ENCODE measurements at regions not wholly inside any gene's neighbourhood (a gene's known extent, or its start where the extent isn't known, plus 50 kb on each side); places are given as distances from the start of the nearest gene placed in this dataset.

DNA sequence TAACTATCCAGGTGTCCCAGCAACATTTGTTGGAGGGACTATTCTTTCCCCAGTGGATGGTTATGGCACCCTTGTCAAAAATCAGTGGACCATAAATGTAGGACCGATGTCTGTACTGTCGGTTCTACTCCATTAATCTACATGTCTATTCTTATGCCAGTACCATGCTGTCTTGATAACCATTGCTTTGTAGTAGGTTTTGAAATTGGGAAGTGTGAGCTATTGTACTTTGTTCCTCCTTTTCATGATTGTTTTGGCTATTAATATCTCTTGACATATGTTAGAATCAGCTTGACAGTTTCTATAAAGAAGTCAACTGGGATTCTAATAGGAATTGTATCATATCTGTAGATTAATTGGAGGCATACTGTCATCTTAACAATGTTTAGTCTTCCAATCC lies 112.7 kb downstream of the HNRNPD start:
- Histone ChIP-seq H3K27ac (ENCODE audit: low read depth in 1 of 2, low read length in 2 of 2) (no peak overlapping the region), H3K4me3 (ENCODE audit: low read length in 2 of 2) (no peak overlapping the region), H3K27me3 (ENCODE audit: control insufficient read depth in 1 of 2, insufficient read depth in 2 of 2, low read length in 1 of 2) (no peaks in the 10 kb centered on the region), H3K36me3 (ENCODE audit: control insufficient read depth in 1 of 2, insufficient read depth in 2 of 2, low read length in 1 of 2) (no peaks in the 10 kb centered on the region), H3K4me1 (ENCODE audit: control insufficient read depth in 1 of 2, insufficient read depth in 2 of 2, low read length in 2 of 2) (no peaks in the 10 kb centered on the region), H3K9me3 (ENCODE audit: control insufficient read depth, low read length) (no peaks in the 10 kb centered on the region)
- 65 to 81% methylated on average over 2 of the region's 2 CpGs for whole genome bisulfite sequencing, 2 donors
- DNase-seq (no peak), ATAC-seq (ENCODE audit: low FRiP score) (no peak)
- intact Hi-C loops (cut with DNase I) = no loop called here

DNA sequence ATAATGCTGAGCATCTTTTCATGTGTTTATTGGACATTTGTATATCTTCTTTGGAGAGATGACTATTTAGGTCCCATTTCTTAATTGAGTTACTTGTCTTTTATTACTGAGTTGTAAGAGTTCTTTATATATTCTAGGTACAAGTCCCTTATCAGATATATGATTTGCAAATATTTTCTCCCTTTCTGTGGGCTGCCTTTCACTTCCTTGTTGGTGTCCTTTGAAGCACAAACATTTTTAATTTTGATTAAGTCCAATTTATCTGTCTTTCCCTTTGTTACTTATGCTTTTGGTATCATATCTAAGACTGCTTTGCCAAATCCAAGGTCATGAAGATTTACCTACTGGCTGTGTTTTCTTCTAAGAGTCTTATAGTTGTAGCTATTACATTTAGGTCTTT lies 113.2 kb downstream of the HNRNPD start:
- intact Hi-C loops (cut with DNase I) = no loop called here
- no peak for ATAC-seq (ENCODE audit: low FRiP score)
- H3K36me3 ChIP-seq (ENCODE audit: control insufficient read depth in 1 of 2, insufficient read depth in 2 of 2, low read length in 1 of 2) = no peaks in the 10 kb centered on the region

DNA sequence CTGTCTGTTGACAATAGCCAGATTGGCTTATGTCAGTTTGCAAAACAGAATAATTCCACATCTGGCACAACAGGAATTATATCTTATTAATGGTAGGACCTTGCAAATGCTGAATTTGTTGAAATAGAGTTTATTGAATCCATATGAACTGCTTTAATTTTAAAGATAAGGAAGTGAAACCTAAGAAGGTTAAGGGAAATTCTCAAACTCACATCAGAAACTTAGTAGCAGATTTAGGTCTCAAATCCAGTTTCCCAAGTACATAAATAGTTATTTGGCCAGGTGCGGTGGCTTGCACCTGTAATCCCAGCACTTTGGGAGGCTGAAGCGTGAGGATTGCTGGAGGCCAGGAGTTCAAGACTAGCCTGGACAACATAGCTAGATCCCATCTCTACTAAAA lies 117.1 kb downstream of the HNRNPD start:
- Histone ChIP-seq H3K27ac (ENCODE audit: low read depth in 1 of 2, low read length in 2 of 2) (no peak overlapping the region), H3K36me3 (ENCODE audit: control insufficient read depth in 1 of 2, insufficient read depth in 2 of 2, low read length in 1 of 2) (no peaks in the 10 kb centered on the region), H3K27me3 (ENCODE audit: control insufficient read depth in 1 of 2, insufficient read depth in 2 of 2, low read length in 1 of 2) (no peaks in the 10 kb centered on the region), H3K4me1 (ENCODE audit: control insufficient read depth in 1 of 2, insufficient read depth in 2 of 2, low read length in 2 of 2) (no peaks in the 10 kb centered on the region), H3K9me3 (ENCODE audit: control insufficient read depth, low read length) (no peaks in the 10 kb centered on the region), H3K4me3 (ENCODE audit: low read length in 2 of 2) (no peak overlapping the region)
- 96% methylated on average over 2 of the region's 2 CpGs for WGBS, 2 donors
- DNase-seq (no peak), ATAC-seq (ENCODE audit: low FRiP score) (no peak)
- intact Hi-C loops (cut with DNase I) = no loop called here

More for the DNA sequence above, 113.2 kb downstream of the HNRNPD start:
- no peaks in the 10 kb centered on the region for H3K9me3 ChIP-seq (ENCODE audit: control insufficient read depth, low read length)
- DNase-seq = no peak
- no peak overlapping the region for H3K27ac ChIP-seq (ENCODE audit: low read depth in 1 of 2, low read length in 2 of 2)
- no peaks in the 10 kb centered on the region for H3K27me3 ChIP-seq (ENCODE audit: control insufficient read depth in 1 of 2, insufficient read depth in 2 of 2, low read length in 1 of 2)
- H3K4me3 ChIP-seq (ENCODE audit: low read length in 2 of 2) = no peak overlapping the region
- H3K4me1 ChIP-seq (ENCODE audit: control insufficient read depth in 1 of 2, insufficient read depth in 2 of 2, low read length in 2 of 2) = no peaks in the 10 kb centered on the region

DNA sequence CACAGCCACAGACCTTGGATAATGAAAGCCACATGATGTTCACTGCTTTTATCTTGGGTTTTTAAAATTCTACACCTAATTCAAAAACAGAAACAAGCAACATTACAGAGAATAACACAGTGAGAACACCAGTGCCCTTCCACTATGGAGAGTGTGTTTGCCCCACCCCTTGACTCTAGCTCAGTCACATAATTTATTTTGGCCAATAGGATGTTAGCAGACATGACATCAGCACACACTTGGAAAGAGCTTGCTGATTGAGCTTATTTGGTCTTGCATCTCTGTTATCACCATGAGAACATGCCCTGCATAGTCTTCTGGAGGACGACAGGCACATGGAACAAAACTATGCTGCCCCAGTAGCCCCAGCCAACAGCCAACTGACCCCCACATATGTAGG lies 118.1 kb downstream of the HNRNPD start:
- no peaks in the 10 kb centered on the region for H3K36me3 ChIP-seq (ENCODE audit: control insufficient read depth in 1 of 2, insufficient read depth in 2 of 2, low read length in 1 of 2)
- intact Hi-C loops (cut with DNase I) = no loop called here
- H3K4me3 ChIP-seq (ENCODE audit: low read length in 2 of 2) = no peak overlapping the region
- 3 to 11% methylated on average over 1 of the region's 1 CpG for WGBS, 2 donors
- no peaks in the 10 kb centered on the region for H3K4me1 ChIP-seq (ENCODE audit: control insufficient read depth in 1 of 2, insufficient read depth in 2 of 2, low read length in 2 of 2)
- ATAC-seq (ENCODE audit: low FRiP score) = no peak
- no peak overlapping the region for H3K27ac ChIP-seq (ENCODE audit: low read depth in 1 of 2, low read length in 2 of 2)
- DNase-seq = no peak
- H3K9me3 ChIP-seq (ENCODE audit: control insufficient read depth, low read length) = no peaks in the 10 kb centered on the region
- H3K27me3 ChIP-seq (ENCODE audit: control insufficient read depth in 1 of 2, insufficient read depth in 2 of 2, low read length in 1 of 2) = no peaks in the 10 kb centered on the region

DNA sequence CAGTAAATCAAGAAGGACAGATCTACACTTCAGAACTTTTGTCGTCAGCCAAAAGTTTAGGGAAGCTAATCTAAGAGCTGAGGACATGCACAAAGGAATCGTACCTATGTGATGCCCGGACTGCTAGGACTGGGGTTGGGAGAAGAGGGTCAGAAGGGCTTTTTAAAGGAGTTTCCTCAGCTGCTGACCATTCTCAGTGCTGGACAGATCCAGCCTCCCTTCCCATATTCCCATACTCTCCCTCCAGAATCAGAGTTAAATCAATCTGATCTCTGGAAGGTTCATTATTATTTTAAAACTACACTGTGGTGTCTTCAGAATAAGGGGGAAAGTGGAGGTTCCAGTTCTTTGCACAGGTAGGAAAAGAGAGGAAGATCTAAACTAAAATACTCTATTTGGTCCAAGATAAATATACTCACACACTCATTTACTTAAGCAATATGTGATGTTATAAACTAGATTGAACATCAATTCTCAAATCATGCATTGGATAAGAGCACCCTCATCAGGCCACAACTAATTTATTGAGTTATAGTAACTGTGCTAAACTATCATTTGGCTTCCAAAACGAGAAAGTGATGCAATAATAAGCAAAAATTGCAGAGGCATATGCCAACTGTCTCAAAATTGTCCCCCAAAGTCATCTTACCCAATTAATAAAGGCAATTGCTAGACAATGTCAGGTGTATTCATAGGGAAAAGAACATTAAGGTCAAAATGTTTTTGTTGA lies 124.7 kb downstream of the HNRNPD start:
- Histone ChIP-seq H3K9me3 (ENCODE audit: control insufficient read depth, low read length) (no peaks in the 10 kb centered on the region), H3K27me3 (ENCODE audit: control insufficient read depth in 1 of 2, insufficient read depth in 2 of 2, low read length in 1 of 2) (no peaks in the 10 kb centered on the region), H3K4me1 (ENCODE audit: control insufficient read depth in 1 of 2, insufficient read depth in 2 of 2, low read length in 2 of 2) (no peaks in the 10 kb centered on the region), H3K4me3 (ENCODE audit: low read length in 2 of 2) (no peak overlapping the region), H3K36me3 (ENCODE audit: control insufficient read depth in 1 of 2, insufficient read depth in 2 of 2, low read length in 1 of 2) (no peaks in the 10 kb centered on the region), H3K27ac (ENCODE audit: low read depth in 1 of 2, low read length in 2 of 2) (no peak overlapping the region)
- intact Hi-C loops (cut with DNase I) = no loop called here
- no peak for DNase-seq
- ATAC-seq (ENCODE audit: low FRiP score) = no peak
- 50 to 69% methylated on average over 4 of the region's 4 CpGs for WGBS, 2 donors

DNA sequence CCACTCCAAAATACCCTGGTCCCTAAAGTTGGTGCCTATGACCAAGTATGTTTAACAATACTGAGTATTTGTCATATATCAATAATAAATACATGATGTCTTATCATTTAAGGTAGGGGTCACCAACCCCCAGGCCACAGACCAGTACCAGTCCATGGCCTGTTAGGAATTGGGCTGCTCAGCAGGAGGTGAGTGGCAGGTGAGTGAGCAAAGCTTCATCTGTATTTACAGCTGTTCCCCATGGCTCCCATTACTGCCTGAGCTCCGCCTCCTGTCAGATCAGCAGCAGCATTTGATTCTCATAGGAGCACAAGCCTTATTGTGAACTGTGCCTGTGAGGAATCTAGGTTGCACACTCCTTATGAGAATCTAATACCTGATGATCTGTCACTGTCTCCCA lies 126.2 kb downstream of the HNRNPD start:
- H3K36me3 ChIP-seq (ENCODE audit: control insufficient read depth in 1 of 2, insufficient read depth in 2 of 2, low read length in 1 of 2) = no peaks in the 10 kb centered on the region
- DNase-seq (no peak), ATAC-seq (ENCODE audit: low FRiP score) (no peak)
- 89 to 95% methylated on average over 1 of the region's 1 CpG for WGBS, 2 donors
- no peak overlapping the region for H3K4me3 ChIP-seq (ENCODE audit: low read length in 2 of 2)
- H3K9me3 ChIP-seq (ENCODE audit: control insufficient read depth, low read length) = no peaks in the 10 kb centered on the region
- no peak overlapping the region for H3K27ac ChIP-seq (ENCODE audit: low read depth in 1 of 2, low read length in 2 of 2)
- intact Hi-C loops (cut with DNase I) = no loop called here
- no peaks in the 10 kb centered on the region for H3K4me1 ChIP-seq (ENCODE audit: control insufficient read depth in 1 of 2, insufficient read depth in 2 of 2, low read length in 2 of 2)
- no peaks in the 10 kb centered on the region for H3K27me3 ChIP-seq (ENCODE audit: control insufficient read depth in 1 of 2, insufficient read depth in 2 of 2, low read length in 1 of 2)

DNA sequence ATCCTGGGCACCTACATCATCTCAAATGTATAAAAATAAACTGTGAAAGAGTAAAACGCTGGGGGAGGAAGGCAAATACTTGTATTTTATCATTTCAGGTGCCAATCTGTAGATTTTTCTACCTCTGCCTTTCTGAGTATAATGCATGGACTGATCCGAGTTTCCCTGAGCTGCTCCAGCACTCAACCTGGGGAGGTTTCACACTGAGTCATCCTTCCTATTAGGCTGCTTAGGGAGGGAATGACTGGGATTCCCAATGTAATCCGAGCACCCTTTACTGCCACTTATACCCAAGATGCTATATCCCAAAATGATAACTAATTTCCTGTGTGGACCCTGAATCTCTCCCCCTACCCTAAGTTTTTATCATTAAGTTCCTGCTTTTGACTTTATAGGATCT lies 126.6 kb downstream of the HNRNPD start:
- ATAC-seq (ENCODE audit: low FRiP score) (no peak), DNase-seq (no peak)
- H3K4me1 ChIP-seq (ENCODE audit: control insufficient read depth in 1 of 2, insufficient read depth in 2 of 2, low read length in 2 of 2) = no peaks in the 10 kb centered on the region
- H3K27ac ChIP-seq (ENCODE audit: low read depth in 1 of 2, low read length in 2 of 2) = no peak overlapping the region
- no peaks in the 10 kb centered on the region for H3K36me3 ChIP-seq (ENCODE audit: control insufficient read depth in 1 of 2, insufficient read depth in 2 of 2, low read length in 1 of 2)
- intact Hi-C loops (cut with DNase I) = no loop called here
- H3K9me3 ChIP-seq (ENCODE audit: control insufficient read depth, low read length) = no peaks in the 10 kb centered on the region
- H3K27me3 ChIP-seq (ENCODE audit: control insufficient read depth in 1 of 2, insufficient read depth in 2 of 2, low read length in 1 of 2) = no peaks in the 10 kb centered on the region
- H3K4me3 ChIP-seq (ENCODE audit: low read length in 2 of 2) = no peak overlapping the region
- WGBS, 2 donors = 42 to 43% methylated on average over 3 of the region's 3 CpGs

GRCh38 chr4:82241534-82241933 lies 132.3 kb downstream of the HNRNPD start:
- intact Hi-C loops (cut with DNase I) = no loop called here
- H3K4me3 ChIP-seq (ENCODE audit: low read length in 2 of 2) = no peak overlapping the region
- WGBS, 2 donors = 84 to 87% methylated on average over 2 of the region's 2 CpGs

GRCh38 chr4:82240410-82240809 lies 133.4 kb downstream of the HNRNPD start:
- Histone ChIP-seq H3K4me3 (ENCODE audit: low read length in 2 of 2) (no peak overlapping the region), H3K27ac (ENCODE audit: low read depth in 1 of 2, low read length in 2 of 2) (no peak overlapping the region), H3K36me3 (ENCODE audit: control insufficient read depth in 1 of 2, insufficient read depth in 2 of 2, low read length in 1 of 2) (no peaks in the 10 kb centered on the region), H3K9me3 (ENCODE audit: control insufficient read depth, low read length) (no peaks in the 10 kb centered on the region), H3K27me3 (ENCODE audit: control insufficient read depth in 1 of 2, insufficient read depth in 2 of 2, low read length in 1 of 2) (no peaks in the 10 kb centered on the region), H3K4me1 (ENCODE audit: control insufficient read depth in 1 of 2, insufficient read depth in 2 of 2, low read length in 2 of 2) (no peaks in the 10 kb centered on the region)
- DNase-seq (no peak), ATAC-seq (ENCODE audit: low FRiP score) (no peak)
- intact Hi-C loops (cut with DNase I) = no loop called here
- 88 to 90% methylated on average over 7 of the region's 7 CpGs for WGBS, 2 donors

More at GRCh38 chr4:82241534-82241933, 132.3 kb downstream of the HNRNPD start:
- DNase-seq = no peak
- Histone ChIP-seq H3K27me3 (ENCODE audit: control insufficient read depth in 1 of 2, insufficient read depth in 2 of 2, low read length in 1 of 2) (no peaks in the 10 kb centered on the region), H3K4me1 (ENCODE audit: control insufficient read depth in 1 of 2, insufficient read depth in 2 of 2, low read length in 2 of 2) (no peaks in the 10 kb centered on the region), H3K36me3 (ENCODE audit: control insufficient read depth in 1 of 2, insufficient read depth in 2 of 2, low read length in 1 of 2) (no peaks in the 10 kb centered on the region), H3K9me3 (ENCODE audit: control insufficient read depth, low read length) (no peaks in the 10 kb centered on the region), H3K27ac (ENCODE audit: low read depth in 1 of 2, low read length in 2 of 2) (no peak overlapping the region)
- ATAC-seq (ENCODE audit: low FRiP score) = no peak

Data from aorta (tissue), 5 donors.